CD4-positive, alpha-beta T cell (primary cell): ENCODE measurements at regions not wholly inside any gene's neighbourhood (a gene's known extent, or its start where the extent isn't known, plus 50 kb on each side); places are given as distances from the start of the nearest gene placed in this dataset.
A peak's percentile ranks its signal among the peaks of the same experiment; 100 is the strongest.

Experiments
- ATAC-seq: fragments of 200-7000 bp; cut with Tn5 transposase; one replicate; pipeline ENCODE4 v1.10.0; 2022; ENCODE audit warnings: mild to moderate bottlenecking; ENCODE audit not compliant: poor library complexity
- CTCF ChIA-PET: fragments of 350-600 bp; sonication (Branson Sonifier 250); formaldehyde crosslinking; loops from one replicate; lab custom pipeline; 2021; ENCODE audit warnings: antibody characterized with exemption, inconsistent platforms; lab: Charles Lee
- POLR2A ChIA-PET: fragments of 350-600 bp; sonication (Branson Sonifier 250); formaldehyde crosslinking; loops from one replicate; lab custom pipeline; 2021; ENCODE audit warnings: antibody characterized with exemption, inconsistent platforms; lab: Charles Lee
- DNase-seq, 14 experiments: peaks; one replicate each; pipeline ENCODE4 v3.0.0-alpha.2; 2013 to 2020; ENCODE audit warnings: mixed read lengths in 2 of 14
- H3K27ac ChIP-seq, 2 donors: one replicate each; pipeline versions ENCODE4 v1.5.1 to v1.7.0; 2013; ENCODE audit warnings: low read length in 2 of 2, low read depth in 1 of 2, mild to moderate bottlenecking in 1 of 2
- H3K27me3 ChIP-seq, 2 experiments: 1 replicate in 1 of 2; 2 replicates in 1 of 2; pipeline versions ENCODE4 v1.6.1 to v1.7.0; 2013; ENCODE audit warnings: low read length in 2 of 2, control low read depth in 1 of 2, mild to moderate bottlenecking in 1 of 2, moderate library complexity in 1 of 2; ENCODE audit not compliant: insufficient read depth in 2 of 2, control insufficient read depth in 1 of 2
- H3K36me3 ChIP-seq: one replicate; pipeline ENCODE4 v1.6.1; 2013; ENCODE audit warnings: low read length, control low read depth; ENCODE audit not compliant: insufficient read depth
- H3K4me1 ChIP-seq: one replicate; pipeline ENCODE4 v1.6.1; 2013; ENCODE audit warnings: low read length, control low read depth; ENCODE audit not compliant: insufficient read depth
- H3K4me3 ChIP-seq: one replicate; pipeline ENCODE4 v1.5.1; 2013; ENCODE audit warnings: mild to moderate bottlenecking, low read length, moderate library complexity
- H3K9me3 ChIP-seq, 2 experiments: 1 replicate in 1 of 2; 2 replicates in 1 of 2; pipeline versions ENCODE4 v1.6.1 to v1.7.0; 2013; ENCODE audit warnings: low read length in 2 of 2, mild to moderate bottlenecking in 2 of 2, control low read depth in 1 of 2, moderate library complexity in 1 of 2; ENCODE audit not compliant: control insufficient read depth in 1 of 2, insufficient read depth in 1 of 2
- H3K27ac Mint-ChIP-seq: one replicate; pipeline ENCODE4 v1.8.0; 2020; ENCODE audit warnings: mixed read lengths
- H3K27me3 Mint-ChIP-seq: one replicate; pipeline ENCODE4 v1.8.0; 2021; ENCODE audit warnings: mixed read lengths
- H3K36me3 Mint-ChIP-seq: one replicate; pipeline ENCODE4 v1.8.0; 2021; ENCODE audit warnings: low read depth, mixed read lengths
- H3K4me1 Mint-ChIP-seq: one replicate; pipeline ENCODE4 v1.8.0; 2021; ENCODE audit warnings: low read depth, mixed read lengths
- H3K4me3 Mint-ChIP-seq: one replicate; pipeline ENCODE4 v1.8.0; 2020; ENCODE audit warnings: mild to moderate bottlenecking, mixed read lengths
- H3K9me3 Mint-ChIP-seq: one replicate; pipeline ENCODE4 v1.8.0; 2020; ENCODE audit warnings: mixed read lengths
- CTCF ChIP-seq: fragments of 200-600 bp; IDR thresholded peaks from one replicate; pipeline ENCODE4 v1.8.0; 2022; ENCODE audit warnings: antibody characterized with exemption, mild to moderate bottlenecking
- intact Hi-C, 2 experiments: fragments of 100-400 bp; cut with DNase I in 1 of 2; cut with micrococcal nuclease in 1 of 2; formaldehyde crosslinking; loops; one replicate each; pipeline versions ENCODE4 v1.15.1 to v1.9.0; 2023 to 2025; cut with DNase I, micrococcal nuclease

GRCh38 chr6:4603856-4604369 is 172.3 kb upstream of the CDYL start:
- H3K9me3 Mint-ChIP-seq = no peaks in the 10 kb centered on the region
- H3K27ac Mint-ChIP-seq = no peak overlapping the region
- H3K4me1 Mint-ChIP-seq = no peaks in the 10 kb centered on the region
- Histone ChIP-seq H3K36me3 (no peaks in the 10 kb centered on the region), H3K4me1 (no peaks in the 10 kb centered on the region), H3K4me3 (no peak overlapping the region), H3K27ac (no peak overlapping the region), H3K27me3 (peaks cover 0 to 4% of the 10 kb centered on the region in 2 experiments), H3K9me3 (peaks cover 0 to 11% of the 10 kb centered on the region in 2 experiments)
- no peak overlapping the region for H3K4me3 Mint-ChIP-seq
- DNase-seq (no peak), ATAC-seq (no peak)
- POLR2A ChIA-PET = no interaction called here
- no peak for TF ChIP-seq CTCF
- H3K27me3 Mint-ChIP-seq = peaks cover 20% of the 10 kb centered on the region
- CTCF ChIA-PET = no interaction called here
- no peaks in the 10 kb centered on the region for H3K36me3 Mint-ChIP-seq
- intact Hi-C loops = no loop called here

GRCh38 chr6:4603291-4603690 is 172.9 kb upstream of the CDYL start:
- H3K27me3 ChIP-seq = peaks cover 0 to 4% of the 10 kb centered on the region in 2 experiments
- peaks cover 20% of the 10 kb centered on the region for H3K27me3 Mint-ChIP-seq
- H3K4me1 Mint-ChIP-seq = no peaks in the 10 kb centered on the region
- H3K4me1 ChIP-seq = no peaks in the 10 kb centered on the region
- no peak overlapping the region for H3K4me3 ChIP-seq
- ChIA-PET POLR2A (no interaction called here), CTCF (no interaction called here)
- no peaks in the 10 kb centered on the region for H3K36me3 Mint-ChIP-seq
- DNase-seq = peak in 2 of 14 experiments; percentile 61 to 69
- no peak overlapping the region for H3K4me3 Mint-ChIP-seq
- no peak overlapping the region for H3K27ac Mint-ChIP-seq
- H3K27ac ChIP-seq = no peak overlapping the region
- TF ChIP-seq CTCF = no peak
- no peaks in the 10 kb centered on the region for H3K9me3 Mint-ChIP-seq
- ATAC-seq = no peak
- intact Hi-C loops = no loop called here
- no peaks in the 10 kb centered on the region for H3K36me3 ChIP-seq
- peaks cover 0 to 5% of the 10 kb centered on the region in 2 experiments for H3K9me3 ChIP-seq

GRCh38 chr6:4599924-4600323 is 176.3 kb upstream of the CDYL start:
- intact Hi-C loops = no loop called here
- ChIA-PET CTCF (no interaction called here), POLR2A (no interaction called here)
- Mint-ChIP-seq H3K36me3 (no peaks in the 10 kb centered on the region), H3K27me3 (peaks cover 8% of the 10 kb centered on the region), H3K27ac (no peak overlapping the region), H3K4me3 (no peak overlapping the region), H3K9me3 (no peaks in the 10 kb centered on the region), H3K4me1 (no peaks in the 10 kb centered on the region)
- no peaks in the 10 kb centered on the region for H3K36me3 ChIP-seq
- H3K27me3 ChIP-seq = peaks cover 0 to 4% of the 10 kb centered on the region in 2 experiments
- H3K27ac ChIP-seq = no peak overlapping the region
- H3K4me3 ChIP-seq = no peak overlapping the region
- TF ChIP-seq CTCF = no peak
- ATAC-seq (no peak), DNase-seq (no peak)
- H3K9me3 ChIP-seq = peaks cover 0 to 5% of the 10 kb centered on the region in 2 experiments
- no peaks in the 10 kb centered on the region for H3K4me1 ChIP-seq
